Neutrophil (primary cell): ENCODE measurements at regions not wholly inside any gene's neighbourhood (a gene's known extent, or its start where the extent isn't known, plus 50 kb on each side); places are given as distances from the start of the nearest gene placed in this dataset.

Source experiments
- H3K27ac ChIP-seq: fragments of 200-600 bp; sonication (generic); 2 replicates; pipeline ENCODE4 v1.5.1; 2016; ENCODE audit warnings: mild to moderate bottlenecking, moderate library complexity
- H3K27me3 ChIP-seq: fragments of 200-600 bp; sonication (generic); 2 replicates; pipeline ENCODE4 v1.6.0; 2016; ENCODE audit warnings: mild to moderate bottlenecking
- H3K36me3 ChIP-seq: fragments of 200-600 bp; sonication (generic); 2 replicates; pipeline ENCODE4 v1.5.1; 2017
- H3K4me1 ChIP-seq, 2 experiments: fragments of 200-600 bp in 1 of 2; sonication (generic) in 1 of 2; 1 replicate in 1 of 2; 2 replicates in 1 of 2; pipeline versions ENCODE4 v1.5.1 to v1.6.1; 2013 to 2016; ENCODE audit warnings: low read depth in 1 of 2, low read length in 1 of 2, mild to moderate bottlenecking in 1 of 2, moderate library complexity in 1 of 2; ENCODE audit not compliant: control insufficient read depth in 1 of 2, insufficient read depth in 1 of 2
- H3K4me3 ChIP-seq, 2 experiments: fragments of 200-600 bp in 1 of 2; sonication (generic) in 1 of 2; 1 replicate in 1 of 2; 2 replicates in 1 of 2; pipeline ENCODE4 v1.5.1; 2013 to 2016; ENCODE audit warnings: low read depth in 1 of 2, low read length in 1 of 2, mild to moderate bottlenecking in 1 of 2, moderate library complexity in 1 of 2
- H3K9me3 ChIP-seq: fragments of 200-600 bp; sonication (generic); 2 replicates; pipeline ENCODE4 v1.5.1; 2016
- TF ChIP-seq, protein P1 (sequence below): fragments of 200-600 bp; sonication (generic); IDR thresholded peaks from 2 replicates; pipeline ENCODE4 v1.5.1; 2016; ENCODE audit warnings: antibody characterized with exemption

DNA sequence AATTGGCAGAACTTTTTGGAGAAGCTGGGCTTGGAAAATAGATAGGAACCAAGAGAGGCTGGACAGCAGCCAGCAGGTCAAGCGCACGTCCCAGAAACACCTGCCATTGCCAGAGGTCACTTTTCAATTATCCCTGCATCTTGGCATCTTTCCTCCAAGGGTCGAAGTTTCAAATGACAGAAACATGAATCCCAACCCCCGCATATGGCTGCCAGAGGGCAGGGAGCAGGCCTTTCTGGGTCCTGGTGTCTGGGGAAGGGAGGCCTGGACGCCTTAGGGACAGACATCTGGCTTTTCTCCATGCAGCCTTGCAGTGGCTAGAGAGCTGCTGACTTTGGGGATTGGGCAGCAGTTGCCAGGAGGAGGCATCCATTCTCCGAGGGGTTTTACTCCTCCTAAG, 164.5 kb upstream of the TPM1 start:
- Histone ChIP-seq H3K27me3 (no peaks in the 10 kb centered on the region), H3K27ac (no peak overlapping the region), H3K4me1 (peaks cover 34 to 44% of the 10 kb centered on the region in 2 experiments), H3K36me3 (no peaks in the 10 kb centered on the region), H3K9me3 (no peaks in the 10 kb centered on the region), H3K4me3 (no peak overlapping the region)
- TF ChIP-seq, protein P1, sequence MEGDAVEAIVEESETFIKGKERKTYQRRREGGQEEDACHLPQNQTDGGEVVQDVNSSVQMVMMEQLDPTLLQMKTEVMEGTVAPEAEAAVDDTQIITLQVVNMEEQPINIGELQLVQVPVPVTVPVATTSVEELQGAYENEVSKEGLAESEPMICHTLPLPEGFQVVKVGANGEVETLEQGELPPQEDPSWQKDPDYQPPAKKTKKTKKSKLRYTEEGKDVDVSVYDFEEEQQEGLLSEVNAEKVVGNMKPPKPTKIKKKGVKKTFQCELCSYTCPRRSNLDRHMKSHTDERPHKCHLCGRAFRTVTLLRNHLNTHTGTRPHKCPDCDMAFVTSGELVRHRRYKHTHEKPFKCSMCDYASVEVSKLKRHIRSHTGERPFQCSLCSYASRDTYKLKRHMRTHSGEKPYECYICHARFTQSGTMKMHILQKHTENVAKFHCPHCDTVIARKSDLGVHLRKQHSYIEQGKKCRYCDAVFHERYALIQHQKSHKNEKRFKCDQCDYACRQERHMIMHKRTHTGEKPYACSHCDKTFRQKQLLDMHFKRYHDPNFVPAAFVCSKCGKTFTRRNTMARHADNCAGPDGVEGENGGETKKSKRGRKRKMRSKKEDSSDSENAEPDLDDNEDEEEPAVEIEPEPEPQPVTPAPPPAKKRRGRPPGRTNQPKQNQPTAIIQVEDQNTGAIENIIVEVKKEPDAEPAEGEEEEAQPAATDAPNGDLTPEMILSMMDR, result no peak

DNA sequence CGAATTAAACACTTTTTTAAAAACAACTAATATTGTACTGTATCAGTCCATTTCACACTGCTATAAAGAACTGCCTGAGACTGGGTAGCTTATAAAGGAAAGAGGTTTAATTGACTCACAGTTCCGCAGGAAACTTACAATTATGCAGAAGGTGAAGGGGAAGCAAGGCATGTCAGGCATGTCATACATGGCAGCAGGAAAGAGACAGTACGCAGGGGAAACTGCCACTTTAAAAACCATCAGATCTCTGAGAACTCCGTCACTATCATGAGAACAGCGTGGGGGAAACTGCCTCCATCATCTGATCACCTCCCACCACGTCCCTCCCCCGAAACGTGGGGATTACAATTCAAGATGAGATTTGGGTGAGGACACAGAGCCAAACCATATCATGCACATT, 162.8 kb upstream of the TPM1 start:
- H3K36me3 ChIP-seq, result no peaks in the 10 kb centered on the region
- peak overlapping the region; percentile 68 for H3K27ac ChIP-seq
- H3K4me1 ChIP-seq, result peaks cover 34% of the 10 kb centered on the region in 2 experiments
- H3K9me3 ChIP-seq, result no peaks in the 10 kb centered on the region
- H3K4me3 ChIP-seq, result peak overlapping the region in 1 of 2 experiments; percentile 10
- no peaks in the 10 kb centered on the region for H3K27me3 ChIP-seq
- TF ChIP-seq, protein P1, result no peak

DNA sequence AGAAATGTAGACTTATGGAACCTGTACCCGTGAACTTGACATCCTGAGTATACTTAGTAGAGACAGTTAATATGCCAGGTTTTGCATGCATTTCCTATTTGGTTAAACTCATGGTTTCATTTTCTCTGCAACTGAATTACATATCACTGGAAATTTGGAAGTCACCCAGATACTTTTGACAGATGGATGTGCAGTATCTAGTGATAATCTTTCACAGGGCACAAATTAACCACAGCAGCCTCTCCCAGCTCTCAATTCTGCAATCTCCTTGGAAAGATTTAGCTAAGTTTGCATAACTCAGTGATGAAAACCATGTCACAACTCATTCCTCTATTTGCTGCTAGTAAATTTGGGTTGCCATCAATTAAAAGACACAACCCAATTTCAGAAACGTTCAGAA, 162.3 kb upstream of the TPM1 start:
- peak overlapping the region in 1 of 2 experiments; percentile 10 for H3K4me3 ChIP-seq
- TF ChIP-seq, protein P1, result no peak
- H3K27ac ChIP-seq, result peak overlapping the region; percentile 68
- H3K4me1 ChIP-seq, result peaks cover 34% of the 10 kb centered on the region in 2 experiments
- H3K36me3 ChIP-seq, result no peaks in the 10 kb centered on the region
- H3K9me3 ChIP-seq, result no peaks in the 10 kb centered on the region
- H3K27me3 ChIP-seq, result no peaks in the 10 kb centered on the region

- H3K4me1 ChIP-seq, result peaks cover 34 to 35% of the 10 kb centered on the region in 2 experiments
- no peaks in the 10 kb centered on the region for H3K27me3 ChIP-seq
- TF ChIP-seq, protein P1, result no peak
- peak overlapping the region; percentile 68 for H3K27ac ChIP-seq
- H3K36me3 ChIP-seq, result no peaks in the 10 kb centered on the region
- H3K4me3 ChIP-seq, result no peak overlapping the region
- no peaks in the 10 kb centered on the region for H3K9me3 ChIP-seq
Measured at GRCh38 chr15:62881056-62881455, 161.5 kb upstream of the TPM1 start.

- Histone ChIP-seq H3K9me3 (no peaks in the 10 kb centered on the region), H3K4me3 (no peak overlapping the region), H3K36me3 (no peaks in the 10 kb centered on the region), H3K27me3 (no peaks in the 10 kb centered on the region), H3K4me1 (peaks cover 54 to 55% of the 10 kb centered on the region in 2 experiments), H3K27ac (no peak overlapping the region)
- TF ChIP-seq, protein P1, result no peak
Measured at GRCh38 chr15:62883938-62884479, 158.5 kb upstream of the TPM1 start.
